HEK293 (cell line): ENCODE measurements at regions not wholly inside any gene's neighbourhood (a gene's known extent, or its start where the extent isn't known, plus 50 kb on each side); places are given as distances from the start of the nearest gene placed in this dataset.

ENCODE experiments used
- CTCF ChIA-PET: fragments of 350-600 bp; formaldehyde crosslinking; extraction: SDS; loops from one replicate; lab custom pipeline; 2021; ENCODE audit warnings: antibody characterized with exemption; lab: Yijun Ruan, JAX
- POLR2A ChIA-PET: fragments of 300-600 bp; formaldehyde crosslinking; extraction: SDS; loops from one replicate; lab custom pipeline; 2020; ENCODE audit warnings: antibody characterized with exemption, inconsistent platforms; lab: Yijun Ruan, JAX
- H3K27ac ChIP-seq: fragments of 200-500 bp; sonication (Bioruptor generic); 2 replicates; pipeline ENCODE4 v1.5.1; 2014; ENCODE audit warnings: low read depth, low read length, control low read depth, inconsistent platforms; ENCODE audit errors: extremely low read depth
- H3K36me3 ChIP-seq, 2 experiments: fragments of 200-500 bp in 1 of 2; sonication (Bioruptor generic) in 1 of 2; 1 replicate in 1 of 2; 2 replicates in 1 of 2; pipeline ENCODE4 v1.5.1; 2014 to 2017; ENCODE audit warnings: inconsistent platforms in 2 of 2, low read length in 2 of 2; ENCODE audit not compliant: control insufficient read depth in 2 of 2, insufficient read depth in 1 of 2
- H3K4me1 ChIP-seq: fragments of 200-500 bp; sonication (Bioruptor generic); 2 replicates; pipeline ENCODE4 v1.5.1; 2014; ENCODE audit warnings: mild to moderate bottlenecking, low read length, inconsistent platforms; ENCODE audit not compliant: control insufficient read depth, insufficient read depth
- H3K4me3 ChIP-seq: 2 replicates; pipeline ENCODE4 v1.5.1; 2011; ENCODE audit warnings: low read depth, mild to moderate bottlenecking, control low read depth, low read length, moderate library complexity
- H3K9me3 ChIP-seq: fragments of 200-500 bp; sonication (Bioruptor generic); 2 replicates; pipeline ENCODE4 v1.5.1; 2014; ENCODE audit warnings: low read depth, low read length, inconsistent platforms; ENCODE audit not compliant: control insufficient read depth, insufficient read depth
- HOXD13 ChIP-seq: sonication (generic); formaldehyde crosslinking; IDR thresholded peaks from 2 replicates; pipeline ENCODE4 v1.8.0; 2022; ENCODE audit warnings: missing genetic modification reagents, borderline replicate concordance
- SP3 ChIP-seq: fragments of 450-650 bp; formaldehyde crosslinking; IDR thresholded peaks from 2 replicates; pipeline ENCODE4 v1.5.1; 2016; ENCODE audit warnings: missing biosample characterization, missing genetic modification characterization
- ZBTB10 ChIP-seq: fragments of 450-650 bp; formaldehyde crosslinking; IDR thresholded peaks from 2 replicates; pipeline ENCODE4 v1.5.1; 2016; ENCODE audit warnings: missing biosample characterization, missing genetic modification characterization
- ZBTB6 ChIP-seq: fragments of 450-650 bp; formaldehyde crosslinking; IDR thresholded peaks from 2 replicates; pipeline ENCODE4 v1.5.1; 2017; ENCODE audit warnings: missing biosample characterization, missing genetic modification characterization
- ZFP3 ChIP-seq: fragments of 450-650 bp; formaldehyde crosslinking; IDR thresholded peaks from 2 replicates; pipeline ENCODE4 v1.5.1; 2016; ENCODE audit warnings: low read depth, missing biosample characterization, missing genetic modification characterization
- ZNF146 ChIP-seq: fragments of 450-650 bp; formaldehyde crosslinking; IDR thresholded peaks from 2 replicates; pipeline ENCODE4 v1.5.1; 2016; ENCODE audit warnings: missing biosample characterization, missing genetic modification characterization
- ZNF18 ChIP-seq: fragments of 450-650 bp; formaldehyde crosslinking; IDR thresholded peaks from 2 replicates; pipeline ENCODE4 v1.5.1; 2016; ENCODE audit warnings: missing biosample characterization, missing genetic modification characterization
- ZNF311 ChIP-seq: fragments of 450-650 bp; formaldehyde crosslinking; IDR thresholded peaks from 2 replicates; pipeline ENCODE4 v1.5.1; 2017; ENCODE audit warnings: missing biosample characterization, missing genetic modification characterization, borderline replicate concordance
- ZNF335 ChIP-seq: fragments of 450-650 bp; formaldehyde crosslinking; conservative IDR thresholded peaks from 2 replicates; pipeline ENCODE4 v1.5.1; 2016; ENCODE audit warnings: missing biosample characterization, missing genetic modification characterization
- ZNF548 ChIP-seq: fragments of 450-650 bp; formaldehyde crosslinking; IDR thresholded peaks from 2 replicates; pipeline ENCODE4 v1.5.1; 2016; ENCODE audit warnings: missing biosample characterization, missing genetic modification characterization
- ZNF555 ChIP-seq: fragments of 450-650 bp; formaldehyde crosslinking; conservative IDR thresholded peaks from 2 replicates; pipeline ENCODE4 v1.5.1; 2017; ENCODE audit warnings: missing biosample characterization, mild to moderate bottlenecking, missing genetic modification characterization, inconsistent platforms
- ZNF645 ChIP-seq: fragments of 450-650 bp; formaldehyde crosslinking; IDR thresholded peaks from 2 replicates; pipeline ENCODE4; 2016; ENCODE audit warnings: missing biosample characterization, missing genetic modification characterization
- ZNF670 ChIP-seq: fragments of 450-650 bp; formaldehyde crosslinking; IDR thresholded peaks from 2 replicates; pipeline ENCODE4 v1.5.1; 2016; ENCODE audit warnings: missing biosample characterization, missing genetic modification characterization, low read depth
- TF ChIP-seq, protein P1 (sequence below): fragments of 450-650 bp; formaldehyde crosslinking; IDR thresholded peaks from 2 replicates; pipeline ENCODE4 v1.5.1; 2017; ENCODE audit warnings: missing biosample characterization, missing genetic modification characterization
- TF ChIP-seq, protein P2 (sequence below): fragments of 450-650 bp; formaldehyde crosslinking; IDR thresholded peaks from 2 replicates; pipeline ENCODE4 v1.5.1; 2017; ENCODE audit warnings: missing biosample characterization, missing genetic modification characterization

- TF ChIP-seq ZNF548 (tag by site-specific recombination) (no peak), ZNF146 (tag by site-specific recombination) (no peak), ZBTB10 (no peak), ZNF670 (no peak)
- Histone ChIP-seq H3K4me3 (no peak overlapping the region), H3K4me1 (no peaks in the 10 kb centered on the region), H3K36me3 (no peaks in the 10 kb centered on the region), H3K9me3 (no peaks in the 10 kb centered on the region), H3K27ac (no peak overlapping the region)
- CTCF ChIA-PET: no interaction called here
- POLR2A ChIA-PET: no interaction called here
These were observed 1066.0 kb upstream of the ADGRL4 start for GRCh38 chr1:80072563-80072962.

GRCh38 chr1:80066060-80066459, 1059.5 kb upstream of the ADGRL4 start:
- Histone ChIP-seq H3K4me3 (no peak overlapping the region), H3K36me3 (no peaks in the 10 kb centered on the region), H3K4me1 (peaks cover 2% of the 10 kb centered on the region; the same call in 1 of the 2 replicates), H3K27ac (no peak overlapping the region), H3K9me3 (no peaks in the 10 kb centered on the region)
- ChIA-PET CTCF (no interaction called here), POLR2A (no interaction called here)
- TF ChIP-seq SP3 (no peak), HOXD13 (CRISPR knock-in tag) (peak; percentile 89), ZNF18 (tag by site-specific recombination) (no peak), ZNF555 (no peak), ZNF311 (tag by site-specific recombination) (no peak), ZNF645 (tag by site-specific recombination) (no peak)
- TF ChIP-seq, protein P1, sequence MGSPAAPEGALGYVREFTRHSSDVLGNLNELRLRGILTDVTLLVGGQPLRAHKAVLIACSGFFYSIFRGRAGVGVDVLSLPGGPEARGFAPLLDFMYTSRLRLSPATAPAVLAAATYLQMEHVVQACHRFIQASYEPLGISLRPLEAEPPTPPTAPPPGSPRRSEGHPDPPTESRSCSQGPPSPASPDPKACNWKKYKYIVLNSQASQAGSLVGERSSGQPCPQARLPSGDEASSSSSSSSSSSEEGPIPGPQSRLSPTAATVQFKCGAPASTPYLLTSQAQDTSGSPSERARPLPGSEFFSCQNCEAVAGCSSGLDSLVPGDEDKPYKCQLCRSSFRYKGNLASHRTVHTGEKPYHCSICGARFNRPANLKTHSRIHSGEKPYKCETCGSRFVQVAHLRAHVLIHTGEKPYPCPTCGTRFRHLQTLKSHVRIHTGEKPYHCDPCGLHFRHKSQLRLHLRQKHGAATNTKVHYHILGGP (tag by site-specific recombination): 0 out of 2 replicates have a peak, but pooled peaks have one; percentile 23
- TF ChIP-seq, protein P2, sequence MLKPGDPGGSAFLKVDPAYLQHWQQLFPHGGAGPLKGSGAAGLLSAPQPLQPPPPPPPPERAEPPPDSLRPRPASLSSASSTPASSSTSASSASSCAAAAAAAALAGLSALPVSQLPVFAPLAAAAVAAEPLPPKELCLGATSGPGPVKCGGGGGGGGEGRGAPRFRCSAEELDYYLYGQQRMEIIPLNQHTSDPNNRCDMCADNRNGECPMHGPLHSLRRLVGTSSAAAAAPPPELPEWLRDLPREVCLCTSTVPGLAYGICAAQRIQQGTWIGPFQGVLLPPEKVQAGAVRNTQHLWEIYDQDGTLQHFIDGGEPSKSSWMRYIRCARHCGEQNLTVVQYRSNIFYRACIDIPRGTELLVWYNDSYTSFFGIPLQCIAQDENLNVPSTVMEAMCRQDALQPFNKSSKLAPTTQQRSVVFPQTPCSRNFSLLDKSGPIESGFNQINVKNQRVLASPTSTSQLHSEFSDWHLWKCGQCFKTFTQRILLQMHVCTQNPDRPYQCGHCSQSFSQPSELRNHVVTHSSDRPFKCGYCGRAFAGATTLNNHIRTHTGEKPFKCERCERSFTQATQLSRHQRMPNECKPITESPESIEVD (tag by site-specific recombination): peak; percentile 51; the same call in 1 of the 2 replicates

DNA sequence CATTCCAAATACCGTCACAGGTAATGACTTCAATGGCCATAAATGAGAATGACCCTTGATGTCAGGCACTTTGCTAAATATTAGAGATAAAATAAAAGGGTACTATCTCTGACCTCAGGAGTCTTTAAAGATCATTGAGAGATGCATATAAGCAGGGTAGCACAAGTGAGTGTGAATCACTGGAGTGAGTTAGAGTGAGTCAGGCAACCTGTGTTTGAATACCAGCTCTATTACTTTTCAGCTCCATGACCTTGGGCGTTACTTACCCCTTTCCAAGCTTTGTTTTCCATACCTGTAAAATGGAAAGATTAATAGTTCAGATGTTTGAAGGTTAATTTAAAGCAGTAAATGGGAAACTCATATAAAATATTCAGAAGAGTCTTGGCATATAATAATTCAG, 1058.0 kb upstream of the ADGRL4 start:
- Histone ChIP-seq H3K27ac (no peak overlapping the region), H3K4me1 (peaks cover 2% of the 10 kb centered on the region; the same call in 1 of the 2 replicates), H3K9me3 (no peaks in the 10 kb centered on the region), H3K36me3 (no peaks in the 10 kb centered on the region), H3K4me3 (no peak overlapping the region)
- POLR2A ChIA-PET: no interaction called here
- CTCF ChIA-PET: no interaction called here
- TF ChIP-seq ZFP3 (tag by site-specific recombination) (no peak), ZBTB6 (tag by site-specific recombination) (peak; percentile 55; the same call in 1 of the 2 replicates), ZNF335 (0 out of 2 replicates have a peak, but pooled peaks have one; percentile 6)
